ENCODE measurements at regions not wholly inside any gene's neighbourhood (a gene's known extent, or its start where the extent isn't known, plus 50 kb on each side); places are given as distances from the start of the nearest gene placed in this dataset.

GRCh38 chr5:71834601-71835000, 115.5 kb downstream of the CARTPT start:
- no peak overlapping the region for H3K4me3 ChIP-seq (ENCODE audit: low read depth in 1 of 5, low read length in 5 of 5)
- H3K9ac ChIP-seq (ENCODE audit: low read length in 5 of 5): no peak overlapping the region
- no peaks in the 10 kb centered on the region for H3K36me3 ChIP-seq (ENCODE audit: control insufficient read depth in 5 of 5, insufficient read depth in 5 of 5, low read length in 5 of 5)
- H3K4me1 ChIP-seq (ENCODE audit: control insufficient read depth in 5 of 5, insufficient read depth in 5 of 5, low read length in 5 of 5): peaks cover 0 to 20% (median 16%) of the 10 kb centered on the region in 5 donors
- no peak overlapping the region for H3K27ac ChIP-seq (ENCODE audit: low read depth, low read length)
- H3K9me3 ChIP-seq (ENCODE audit: control insufficient read depth in 5 of 5, low read length in 5 of 5): no peaks in the 10 kb centered on the region
- no peaks in the 10 kb centered on the region for H3K27me3 ChIP-seq (ENCODE audit: control insufficient read depth in 5 of 5, insufficient read depth in 4 of 5, low read length in 5 of 5)

- Histone ChIP-seq H3K9me3 (ENCODE audit: control insufficient read depth in 5 of 5, low read length in 5 of 5) (peaks cover 0 to 3% (median 0%) of the 10 kb centered on the region in 5 donors), H3K4me3 (ENCODE audit: low read depth in 1 of 5, low read length in 5 of 5) (no peak overlapping the region), H3K9ac (ENCODE audit: low read length in 5 of 5) (no peak overlapping the region), H3K27ac (ENCODE audit: low read depth, low read length) (no peak overlapping the region), H3K27me3 (ENCODE audit: control insufficient read depth in 5 of 5, insufficient read depth in 4 of 5, low read length in 5 of 5) (no peaks in the 10 kb centered on the region), H3K36me3 (ENCODE audit: control insufficient read depth in 5 of 5, insufficient read depth in 5 of 5, low read length in 5 of 5) (no peaks in the 10 kb centered on the region), H3K4me1 (ENCODE audit: control insufficient read depth in 5 of 5, insufficient read depth in 5 of 5, low read length in 5 of 5) (peaks cover 0 to 7% (median 4%) of the 10 kb centered on the region in 5 donors)
Observed at GRCh38 chr5:71836084-71836483, 117.0 kb downstream of the CARTPT start.

DNA sequence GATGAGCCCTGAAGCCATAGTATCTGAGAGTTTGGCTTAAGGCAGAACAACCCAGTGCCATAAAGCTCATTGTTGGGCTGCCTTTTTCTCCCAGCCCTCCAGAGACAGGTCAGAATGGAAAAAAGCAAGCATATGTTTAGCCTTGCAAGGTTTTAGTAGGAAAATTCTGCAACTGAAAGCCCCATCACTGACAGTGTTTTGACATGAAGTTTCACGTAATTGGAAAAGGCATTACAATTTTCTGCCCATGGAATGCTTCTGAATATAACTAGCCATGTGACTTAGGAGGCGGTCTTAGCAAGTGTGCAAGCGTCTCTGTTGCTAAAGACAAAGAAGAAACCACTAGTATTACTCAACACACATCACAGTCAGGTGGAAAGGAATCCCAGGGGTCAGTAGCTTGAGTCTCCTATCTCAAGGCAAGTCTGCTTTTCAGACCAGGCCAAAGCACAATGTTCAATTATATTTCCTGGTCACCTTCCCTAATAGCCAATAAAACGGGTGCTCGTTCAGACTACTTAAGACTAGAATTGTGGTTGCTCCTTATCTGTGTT, 117.6 kb downstream of the CARTPT start:
- no peak overlapping the region for H3K27ac ChIP-seq (ENCODE audit: low read depth, low read length)

GRCh38 chr5:71838286-71838685, 119.2 kb downstream of the CARTPT start:
- no peak overlapping the region for H3K27ac ChIP-seq (ENCODE audit: low read depth, low read length)
- H3K4me3 ChIP-seq (ENCODE audit: low read depth in 1 of 5, low read length in 5 of 5): no peak overlapping the region
- H3K9me3 ChIP-seq (ENCODE audit: control insufficient read depth in 5 of 5, low read length in 5 of 5): peaks cover 0 to 6% (median 0%) of the 10 kb centered on the region in 5 donors
- H3K9ac ChIP-seq (ENCODE audit: low read length in 5 of 5): no peak overlapping the region
- no peaks in the 10 kb centered on the region for H3K27me3 ChIP-seq (ENCODE audit: control insufficient read depth in 5 of 5, insufficient read depth in 4 of 5, low read length in 5 of 5)
- no peaks in the 10 kb centered on the region for H3K36me3 ChIP-seq (ENCODE audit: control insufficient read depth in 5 of 5, insufficient read depth in 5 of 5, low read length in 5 of 5)
- H3K4me1 ChIP-seq (ENCODE audit: control insufficient read depth in 5 of 5, insufficient read depth in 5 of 5, low read length in 5 of 5): no peaks in the 10 kb centered on the region

More for the DNA sequence above, 117.6 kb downstream of the CARTPT start:
- H3K36me3 ChIP-seq (ENCODE audit: control insufficient read depth in 5 of 5, insufficient read depth in 5 of 5, low read length in 5 of 5): no peaks in the 10 kb centered on the region
- H3K9me3 ChIP-seq (ENCODE audit: control insufficient read depth in 5 of 5, low read length in 5 of 5): peaks cover 0 to 6% (median 0%) of the 10 kb centered on the region in 5 donors
- peaks cover 0 to 1% (median 0%) of the 10 kb centered on the region in 5 donors for H3K4me1 ChIP-seq (ENCODE audit: control insufficient read depth in 5 of 5, insufficient read depth in 5 of 5, low read length in 5 of 5)
- no peak overlapping the region for H3K9ac ChIP-seq (ENCODE audit: low read length in 5 of 5)
- H3K27me3 ChIP-seq (ENCODE audit: control insufficient read depth in 5 of 5, insufficient read depth in 4 of 5, low read length in 5 of 5): no peaks in the 10 kb centered on the region
- H3K4me3 ChIP-seq (ENCODE audit: low read depth in 1 of 5, low read length in 5 of 5): no peak overlapping the region

GRCh38 chr5:71839096-71839884, 120.2 kb downstream of the CARTPT start:
- Histone ChIP-seq H3K9ac (ENCODE audit: low read length in 5 of 5) (no peak overlapping the region), H3K27ac (ENCODE audit: low read depth, low read length) (no peak overlapping the region), H3K4me1 (ENCODE audit: control insufficient read depth in 5 of 5, insufficient read depth in 5 of 5, low read length in 5 of 5) (no peaks in the 10 kb centered on the region), H3K36me3 (ENCODE audit: control insufficient read depth in 5 of 5, insufficient read depth in 5 of 5, low read length in 5 of 5) (no peaks in the 10 kb centered on the region), H3K4me3 (ENCODE audit: low read depth in 1 of 5, low read length in 5 of 5) (no peak overlapping the region), H3K27me3 (ENCODE audit: control insufficient read depth in 5 of 5, insufficient read depth in 4 of 5, low read length in 5 of 5) (no peaks in the 10 kb centered on the region), H3K9me3 (ENCODE audit: control insufficient read depth in 5 of 5, low read length in 5 of 5) (peaks cover 0 to 6% (median 0%) of the 10 kb centered on the region in 5 donors)

- H3K9me3 ChIP-seq (ENCODE audit: control insufficient read depth in 5 of 5, low read length in 5 of 5): peaks cover 0 to 6% (median 0%) of the 10 kb centered on the region in 5 donors
- no peak overlapping the region for H3K9ac ChIP-seq (ENCODE audit: low read length in 5 of 5)
- no peaks in the 10 kb centered on the region for H3K4me1 ChIP-seq (ENCODE audit: control insufficient read depth in 5 of 5, insufficient read depth in 5 of 5, low read length in 5 of 5)
- no peaks in the 10 kb centered on the region for H3K36me3 ChIP-seq (ENCODE audit: control insufficient read depth in 5 of 5, insufficient read depth in 5 of 5, low read length in 5 of 5)
- H3K4me3 ChIP-seq (ENCODE audit: low read depth in 1 of 5, low read length in 5 of 5): no peak overlapping the region
- H3K27me3 ChIP-seq (ENCODE audit: control insufficient read depth in 5 of 5, insufficient read depth in 4 of 5, low read length in 5 of 5): no peaks in the 10 kb centered on the region
- H3K27ac ChIP-seq (ENCODE audit: low read depth, low read length): no peak overlapping the region
Observed at GRCh38 chr5:71841107-71841506, 122.0 kb downstream of the CARTPT start.

DNA sequence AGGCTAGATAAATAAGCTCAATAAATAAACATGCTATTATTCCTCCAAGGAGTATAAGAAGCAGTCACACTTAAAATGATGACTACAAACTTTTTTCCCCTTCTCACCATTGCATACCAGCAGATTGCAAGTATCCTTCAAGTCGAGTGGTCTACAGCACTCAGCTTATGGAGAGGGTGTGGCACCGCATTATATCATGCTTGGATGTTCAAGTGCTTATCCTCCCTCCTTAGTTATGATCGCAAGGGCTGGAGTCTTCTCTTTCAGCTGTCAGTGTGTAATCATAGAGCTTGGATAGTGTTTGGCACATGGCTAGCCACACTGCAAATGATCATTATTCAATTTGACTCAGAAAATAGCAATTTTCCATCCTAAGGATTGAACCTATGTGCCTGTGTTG, 124.0 kb downstream of the CARTPT start:
- Histone ChIP-seq H3K27ac (ENCODE audit: low read depth, low read length) (no peak overlapping the region), H3K9me3 (ENCODE audit: control insufficient read depth in 5 of 5, low read length in 5 of 5) (peaks cover 0 to 6% (median 0%) of the 10 kb centered on the region in 5 donors), H3K27me3 (ENCODE audit: control insufficient read depth in 5 of 5, insufficient read depth in 4 of 5, low read length in 5 of 5) (no peaks in the 10 kb centered on the region), H3K4me1 (ENCODE audit: control insufficient read depth in 5 of 5, insufficient read depth in 5 of 5, low read length in 5 of 5) (no peaks in the 10 kb centered on the region), H3K9ac (ENCODE audit: low read length in 5 of 5) (no peak overlapping the region), H3K4me3 (ENCODE audit: low read depth in 1 of 5, low read length in 5 of 5) (no peak overlapping the region), H3K36me3 (ENCODE audit: control insufficient read depth in 5 of 5, insufficient read depth in 5 of 5, low read length in 5 of 5) (no peaks in the 10 kb centered on the region)

DNA sequence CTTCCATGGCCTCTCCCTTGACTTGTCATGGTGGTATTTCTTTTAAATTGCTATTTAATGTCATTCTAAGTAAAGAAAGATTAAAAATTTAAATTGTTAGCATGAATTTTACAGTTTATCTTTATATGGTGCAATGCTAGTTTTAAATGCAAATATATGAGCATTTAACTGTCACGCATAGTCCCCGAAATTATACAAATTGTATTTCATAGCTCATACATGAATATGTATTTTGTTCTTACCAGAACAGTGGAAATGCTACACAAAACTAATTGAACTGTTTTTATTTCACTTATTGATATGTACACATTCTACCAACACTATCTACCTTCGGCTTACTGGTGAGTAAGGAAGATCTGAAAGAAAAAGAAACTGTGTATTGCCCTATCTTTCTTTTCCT, 125.8 kb downstream of the CARTPT start:
- Histone ChIP-seq H3K9ac (ENCODE audit: low read length in 5 of 5) (no peak overlapping the region), H3K27ac (ENCODE audit: low read depth, low read length) (no peak overlapping the region), H3K4me1 (ENCODE audit: control insufficient read depth in 5 of 5, insufficient read depth in 5 of 5, low read length in 5 of 5) (no peaks in the 10 kb centered on the region), H3K4me3 (ENCODE audit: low read depth in 1 of 5, low read length in 5 of 5) (no peak overlapping the region), H3K36me3 (ENCODE audit: control insufficient read depth in 5 of 5, insufficient read depth in 5 of 5, low read length in 5 of 5) (no peaks in the 10 kb centered on the region), H3K27me3 (ENCODE audit: control insufficient read depth in 5 of 5, insufficient read depth in 4 of 5, low read length in 5 of 5) (no peaks in the 10 kb centered on the region), H3K9me3 (ENCODE audit: control insufficient read depth in 5 of 5, low read length in 5 of 5) (peaks cover 0 to 7% (median 2%) of the 10 kb centered on the region in 5 donors)

DNA sequence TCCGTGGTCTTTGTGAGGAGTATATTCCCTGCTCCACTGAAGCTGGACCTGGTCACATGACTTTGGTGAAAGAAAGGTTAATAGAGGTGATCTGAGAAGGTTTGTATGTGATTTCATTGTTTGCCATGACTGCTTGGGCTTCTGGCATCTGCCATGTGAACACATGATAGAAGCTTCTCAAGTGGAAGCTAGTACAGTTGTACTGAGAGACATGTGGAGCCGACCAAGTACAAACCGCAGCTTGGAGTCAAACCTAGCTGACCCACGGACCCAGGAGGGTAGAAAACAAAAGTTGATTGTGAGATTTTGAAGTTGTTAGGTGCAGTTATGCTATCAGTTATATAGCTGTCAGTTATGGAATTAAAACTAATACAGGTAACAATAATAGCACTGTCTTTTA, 140.4 kb downstream of the CARTPT start:
- no peak overlapping the region for H3K27ac ChIP-seq (ENCODE audit: low read depth, low read length)
- no peaks in the 10 kb centered on the region for H3K4me1 ChIP-seq (ENCODE audit: control insufficient read depth in 5 of 5, insufficient read depth in 5 of 5, low read length in 5 of 5)
- no peaks in the 10 kb centered on the region for H3K27me3 ChIP-seq (ENCODE audit: control insufficient read depth in 5 of 5, insufficient read depth in 4 of 5, low read length in 5 of 5)
- H3K4me3 ChIP-seq (ENCODE audit: low read depth in 1 of 5, low read length in 5 of 5): no peak overlapping the region
- no peaks in the 10 kb centered on the region for H3K36me3 ChIP-seq (ENCODE audit: control insufficient read depth in 5 of 5, insufficient read depth in 5 of 5, low read length in 5 of 5)
- H3K9me3 ChIP-seq (ENCODE audit: control insufficient read depth in 5 of 5, low read length in 5 of 5): peaks cover 5 to 17% (median 11%) of the 10 kb centered on the region in 5 donors
- no peak overlapping the region for H3K9ac ChIP-seq (ENCODE audit: low read length in 5 of 5)

- Histone ChIP-seq H3K4me3 (ENCODE audit: low read depth in 1 of 5, low read length in 5 of 5) (no peak overlapping the region), H3K27me3 (ENCODE audit: control insufficient read depth in 5 of 5, insufficient read depth in 4 of 5, low read length in 5 of 5) (no peaks in the 10 kb centered on the region), H3K9me3 (ENCODE audit: control insufficient read depth in 5 of 5, low read length in 5 of 5) (peaks cover 3 to 13% (median 7%) of the 10 kb centered on the region in 5 donors), H3K4me1 (ENCODE audit: control insufficient read depth in 5 of 5, insufficient read depth in 5 of 5, low read length in 5 of 5) (no peaks in the 10 kb centered on the region), H3K27ac (ENCODE audit: low read depth, low read length) (no peak overlapping the region), H3K36me3 (ENCODE audit: control insufficient read depth in 5 of 5, insufficient read depth in 5 of 5, low read length in 5 of 5) (no peaks in the 10 kb centered on the region), H3K9ac (ENCODE audit: low read length in 5 of 5) (no peak overlapping the region)
Observed at GRCh38 chr5:71860048-71860447, 141.0 kb downstream of the CARTPT start.

All from subcutaneous abdominal adipose tissue (tissue), 5 donors.